ENCODE measurements at regions not wholly inside any gene's neighbourhood (a gene's known extent, or its start where the extent isn't known, plus 50 kb on each side); places are given as distances from the start of the nearest gene placed in this dataset.

GRCh38 chr11:112364962-112365481, 104.4 kb upstream of the PLET1 start:
- ATAC-seq (ENCODE audit: poor library complexity) (no peak), DNase-seq (no peak)
- Histone ChIP-seq H3K9me3 (ENCODE audit: control insufficient read depth in 1 of 2, insufficient read depth in 1 of 2, low read length in 2 of 2) (no peaks in the 10 kb centered on the region), H3K4me3 (ENCODE audit: low read length) (no peak overlapping the region), H3K27ac (ENCODE audit: low read depth in 1 of 2, low read length in 2 of 2) (no peak overlapping the region), H3K27me3 (ENCODE audit: control insufficient read depth in 1 of 2, insufficient read depth in 2 of 2, low read length in 2 of 2) (no peaks in the 10 kb centered on the region), H3K4me1 (ENCODE audit: insufficient read depth, low read length) (no peaks in the 10 kb centered on the region), H3K36me3 (ENCODE audit: insufficient read depth, low read length) (no peaks in the 10 kb centered on the region)
- ChIA-PET CTCF (no interaction called here), POLR2A (no interaction called here)
- Mint-ChIP-seq H3K4me3 (no peak overlapping the region), H3K9me3 (no peaks in the 10 kb centered on the region), H3K27ac (no peak overlapping the region), H3K36me3 (ENCODE audit: low read depth) (peaks cover 4% of the 10 kb centered on the region), H3K4me1 (ENCODE audit: low read depth) (no peaks in the 10 kb centered on the region), H3K27me3 (no peaks in the 10 kb centered on the region)
- TF ChIP-seq CTCF (IDR thresholded peaks at IDR 0.05) = no peak
- intact Hi-C loops (cut with DNase I, micrococcal nuclease) = no loop called here

GRCh38 chr11:112366012-112366411, 105.4 kb upstream of the PLET1 start:
- H3K27ac Mint-ChIP-seq = no peak overlapping the region
- no peak for TF ChIP-seq CTCF (IDR thresholded peaks at IDR 0.05)

GRCh38 chr11:112366777-112367176, 106.1 kb upstream of the PLET1 start:
- Histone ChIP-seq H3K4me1 (ENCODE audit: insufficient read depth, low read length) (no peaks in the 10 kb centered on the region), H3K27ac (ENCODE audit: low read depth in 1 of 2, low read length in 2 of 2) (no peak overlapping the region), H3K4me3 (ENCODE audit: low read length) (no peak overlapping the region), H3K9me3 (ENCODE audit: control insufficient read depth in 1 of 2, insufficient read depth in 1 of 2, low read length in 2 of 2) (no peaks in the 10 kb centered on the region), H3K36me3 (ENCODE audit: insufficient read depth, low read length) (no peaks in the 10 kb centered on the region), H3K27me3 (ENCODE audit: control insufficient read depth in 1 of 2, insufficient read depth in 2 of 2, low read length in 2 of 2) (no peaks in the 10 kb centered on the region)
- no peaks in the 10 kb centered on the region for H3K27me3 Mint-ChIP-seq
- no peaks in the 10 kb centered on the region for H3K4me1 Mint-ChIP-seq (ENCODE audit: low read depth)
- no peak overlapping the region for H3K27ac Mint-ChIP-seq
- ChIA-PET CTCF (no interaction called here), POLR2A (no interaction called here)
- no peak for ATAC-seq (ENCODE audit: poor library complexity)
- H3K4me3 Mint-ChIP-seq = no peak overlapping the region
- TF ChIP-seq CTCF (IDR thresholded peaks at IDR 0.05) = no peak
- intact Hi-C loops (cut with DNase I, micrococcal nuclease) = no loop called here
- no peaks in the 10 kb centered on the region for H3K9me3 Mint-ChIP-seq
- no peak for DNase-seq
- peaks cover 4% of the 10 kb centered on the region for H3K36me3 Mint-ChIP-seq (ENCODE audit: low read depth)

More at GRCh38 chr11:112366012-112366411, 105.4 kb upstream of the PLET1 start:
- no peak overlapping the region for H3K27ac ChIP-seq (ENCODE audit: low read depth in 1 of 2, low read length in 2 of 2)
- Mint-ChIP-seq H3K4me3 (no peak overlapping the region), H3K27me3 (no peaks in the 10 kb centered on the region), H3K4me1 (ENCODE audit: low read depth) (no peaks in the 10 kb centered on the region), H3K9me3 (no peaks in the 10 kb centered on the region), H3K36me3 (ENCODE audit: low read depth) (peaks cover 4% of the 10 kb centered on the region)
- H3K27me3 ChIP-seq (ENCODE audit: control insufficient read depth in 1 of 2, insufficient read depth in 2 of 2, low read length in 2 of 2) = no peaks in the 10 kb centered on the region
- no peaks in the 10 kb centered on the region for H3K4me1 ChIP-seq (ENCODE audit: insufficient read depth, low read length)
- CTCF ChIA-PET = no interaction called here
- no peaks in the 10 kb centered on the region for H3K9me3 ChIP-seq (ENCODE audit: control insufficient read depth in 1 of 2, insufficient read depth in 1 of 2, low read length in 2 of 2)
- POLR2A ChIA-PET = no interaction called here
- no peak for ATAC-seq (ENCODE audit: poor library complexity)
- H3K4me3 ChIP-seq (ENCODE audit: low read length) = no peak overlapping the region
- DNase-seq = no peak
- no peaks in the 10 kb centered on the region for H3K36me3 ChIP-seq (ENCODE audit: insufficient read depth, low read length)
- intact Hi-C loops (cut with DNase I, micrococcal nuclease) = no loop called here

All from CD4-positive, alpha-beta T cell (primary cell).